Amniotic epithelial cell (primary cell): ENCODE measurements at regions not wholly inside any gene's neighbourhood (a gene's known extent, or its start where the extent isn't known, plus 50 kb on each side); places are given as distances from the start of the nearest gene placed in this dataset.

Experiments
- DNase-seq: peaks from one replicate; pipeline ENCODE4 v3.0.0-alpha.2; 2010; ENCODE audit warnings: low read depth

DNA sequence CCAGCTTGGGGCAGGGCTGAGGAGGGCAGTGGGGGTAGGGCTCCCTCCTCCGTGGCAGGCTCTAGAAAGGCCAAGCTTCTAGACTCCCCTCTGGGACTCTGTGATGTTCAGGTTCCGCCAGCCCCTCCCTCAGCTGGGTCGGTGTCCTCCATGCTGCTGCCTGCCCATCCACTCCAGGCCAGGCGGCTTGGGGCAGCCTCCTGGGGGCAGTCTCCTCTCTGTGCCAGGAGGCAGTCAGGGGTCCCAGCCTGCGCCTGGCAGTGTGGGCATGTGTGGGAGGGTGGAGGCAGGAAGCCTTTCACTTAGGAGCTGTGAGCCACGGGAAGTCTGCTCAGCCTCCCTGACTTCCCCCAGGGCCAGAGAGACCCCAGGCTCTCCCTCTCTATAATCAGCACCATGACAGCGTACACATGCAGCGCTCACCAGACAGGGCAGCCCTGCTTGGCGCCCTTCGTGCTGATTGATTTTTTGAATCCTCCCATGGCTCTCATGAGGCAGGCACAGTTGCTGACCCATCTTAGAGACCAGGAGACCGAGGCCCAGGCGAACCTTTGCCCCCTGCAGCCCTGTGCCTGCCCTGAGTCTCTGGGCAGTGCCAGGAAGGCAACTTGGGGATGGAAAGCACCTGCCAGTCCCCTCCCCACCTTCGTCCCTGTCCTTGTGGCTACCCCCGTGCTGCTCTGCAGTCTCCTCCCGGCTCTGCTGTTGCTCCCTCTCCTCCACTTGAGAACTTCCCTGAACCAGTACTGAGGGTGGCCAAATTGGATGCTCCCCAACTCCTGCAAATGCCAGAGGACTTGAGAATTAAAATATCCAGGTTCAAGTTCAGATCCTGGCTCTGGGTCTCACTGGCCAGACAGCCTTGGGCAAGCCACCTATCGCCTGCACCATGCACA is 234.7 kb upstream of the GSE1 start:
- no peak for DNase-seq

GRCh38 chr16:85379041-85380001 is 233.8 kb upstream of the GSE1 start:
- peak; percentile 52 for DNase-seq

DNA sequence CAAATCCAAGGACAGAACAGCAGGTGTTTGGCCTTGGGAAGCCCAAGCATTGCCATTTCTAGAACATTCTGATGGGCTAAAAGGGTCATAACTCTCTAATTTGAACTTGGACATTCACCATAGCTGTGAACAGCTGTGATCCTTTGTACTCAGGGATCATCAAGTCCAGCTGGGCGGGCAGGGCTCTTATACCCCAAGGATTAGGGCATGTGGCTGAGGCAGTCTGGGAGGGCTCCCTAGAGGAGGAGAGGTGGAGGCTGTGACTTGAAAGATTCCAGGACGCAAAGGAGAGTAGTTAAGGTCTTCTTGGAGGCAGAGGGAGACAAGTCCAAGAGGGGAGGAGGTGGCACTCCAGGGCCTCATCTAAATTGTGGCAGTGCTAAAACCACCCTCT is 233.1 kb upstream of the GSE1 start:
- DNase-seq, result no peak

DNA sequence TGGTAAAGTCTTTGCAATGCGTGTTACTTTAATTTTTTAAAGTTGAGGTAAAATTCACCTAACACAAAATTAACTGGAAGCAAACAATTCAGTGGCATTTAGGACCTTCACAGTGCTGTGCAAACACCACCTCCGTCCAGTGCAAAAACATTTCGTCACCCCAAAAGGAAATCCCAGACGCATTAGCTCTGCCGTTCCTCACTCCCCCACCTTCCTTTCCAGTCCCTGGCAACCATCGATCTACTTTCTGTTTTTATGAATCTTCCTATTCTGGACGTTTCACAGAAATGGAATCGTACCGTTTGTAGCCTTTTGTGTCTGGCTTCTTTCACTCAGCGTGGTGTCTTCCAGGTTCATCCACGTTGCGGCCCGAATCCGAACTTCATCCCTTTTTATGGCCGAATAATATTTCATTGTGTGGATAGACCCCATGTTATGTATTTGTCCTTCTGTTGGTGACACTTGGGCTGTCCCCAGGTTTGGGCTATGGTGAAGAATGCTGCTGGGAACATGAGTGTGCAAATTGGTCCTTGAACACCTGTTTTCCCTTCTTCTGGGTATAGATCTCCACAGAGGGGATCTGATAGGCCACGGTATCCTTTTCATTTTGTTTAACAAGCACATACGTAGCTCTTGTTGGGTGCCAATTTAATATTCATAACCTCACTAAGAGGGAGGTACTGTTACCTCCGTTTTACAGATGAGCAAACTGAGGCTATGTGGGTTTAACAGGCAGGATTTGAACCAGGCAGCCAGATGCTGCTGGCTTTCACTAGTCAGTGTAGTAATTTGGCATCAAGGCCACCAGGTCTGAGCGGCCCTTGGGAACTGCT is 232.0 kb upstream of the GSE1 start:
- peak; percentile 45 for DNase-seq

GRCh38 chr16:85381738-85382592 is 231.2 kb upstream of the GSE1 start:
- DNase-seq, result peak; percentile 95

GRCh38 chr16:85382717-85383118 is 230.4 kb upstream of the GSE1 start:
- no peak for DNase-seq

DNA sequence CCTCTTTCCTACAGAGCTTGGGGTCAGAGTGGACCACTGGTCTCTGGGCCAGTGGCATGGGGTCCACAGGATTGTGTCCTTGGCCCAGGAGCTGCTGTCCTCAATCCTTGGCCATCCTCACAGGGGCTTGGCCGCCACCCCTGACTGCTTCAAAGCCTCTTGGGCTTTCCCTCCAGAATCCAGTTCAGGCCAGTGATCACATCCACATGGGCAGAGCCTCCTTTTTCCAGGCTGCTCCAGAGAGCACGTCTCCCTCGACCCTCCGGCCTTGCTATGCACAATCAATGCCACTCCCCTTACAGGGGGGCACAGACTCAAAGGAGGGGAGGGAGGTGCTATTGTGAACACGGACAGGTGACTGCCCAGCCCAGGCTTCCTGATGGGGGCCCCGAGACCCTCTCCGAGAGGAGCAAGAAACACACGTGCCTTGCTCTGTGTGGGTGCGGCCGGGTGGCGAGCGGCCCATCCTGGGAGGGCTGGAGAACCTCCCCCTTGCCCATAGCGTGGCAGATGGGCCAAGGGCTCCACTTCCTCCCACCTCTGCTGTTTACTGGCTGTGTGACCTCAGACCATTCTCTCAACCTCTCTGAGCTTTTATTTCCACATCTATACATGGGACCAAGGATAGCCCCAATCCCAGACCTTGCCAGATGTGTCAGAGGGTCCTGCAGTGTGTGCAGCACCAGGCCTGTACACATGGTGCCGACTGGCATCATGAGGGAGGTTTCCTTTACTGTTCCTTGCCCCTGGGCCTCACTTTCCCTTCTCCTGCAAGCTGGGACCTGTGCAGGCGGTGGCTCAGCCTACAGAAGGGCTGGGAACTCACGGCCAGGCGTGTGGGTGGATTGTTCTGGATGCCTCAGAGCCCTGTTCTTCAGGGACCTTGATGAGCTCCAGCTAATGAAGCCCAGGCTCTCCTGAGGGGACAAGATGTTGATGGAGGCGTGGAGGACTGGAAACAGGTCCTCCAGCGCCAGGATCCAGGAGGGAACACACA is 229.0 kb upstream of the GSE1 start:
- no peak for DNase-seq

- no peak for DNase-seq
Observed at GRCh38 chr16:85384833-85385462, 228.2 kb upstream of the GSE1 start.

- peak; percentile 57 for DNase-seq
Observed at GRCh38 chr16:85385463-85386331, 227.4 kb upstream of the GSE1 start.

- no peak for DNase-seq
Observed at GRCh38 chr16:85386467-85387170, 226.5 kb upstream of the GSE1 start.

- no peak for DNase-seq
Observed at GRCh38 chr16:85387171-85387507, 226.0 kb upstream of the GSE1 start.

- no peak for DNase-seq
Observed at GRCh38 chr16:85387731-85388295, 225.3 kb upstream of the GSE1 start.

DNA sequence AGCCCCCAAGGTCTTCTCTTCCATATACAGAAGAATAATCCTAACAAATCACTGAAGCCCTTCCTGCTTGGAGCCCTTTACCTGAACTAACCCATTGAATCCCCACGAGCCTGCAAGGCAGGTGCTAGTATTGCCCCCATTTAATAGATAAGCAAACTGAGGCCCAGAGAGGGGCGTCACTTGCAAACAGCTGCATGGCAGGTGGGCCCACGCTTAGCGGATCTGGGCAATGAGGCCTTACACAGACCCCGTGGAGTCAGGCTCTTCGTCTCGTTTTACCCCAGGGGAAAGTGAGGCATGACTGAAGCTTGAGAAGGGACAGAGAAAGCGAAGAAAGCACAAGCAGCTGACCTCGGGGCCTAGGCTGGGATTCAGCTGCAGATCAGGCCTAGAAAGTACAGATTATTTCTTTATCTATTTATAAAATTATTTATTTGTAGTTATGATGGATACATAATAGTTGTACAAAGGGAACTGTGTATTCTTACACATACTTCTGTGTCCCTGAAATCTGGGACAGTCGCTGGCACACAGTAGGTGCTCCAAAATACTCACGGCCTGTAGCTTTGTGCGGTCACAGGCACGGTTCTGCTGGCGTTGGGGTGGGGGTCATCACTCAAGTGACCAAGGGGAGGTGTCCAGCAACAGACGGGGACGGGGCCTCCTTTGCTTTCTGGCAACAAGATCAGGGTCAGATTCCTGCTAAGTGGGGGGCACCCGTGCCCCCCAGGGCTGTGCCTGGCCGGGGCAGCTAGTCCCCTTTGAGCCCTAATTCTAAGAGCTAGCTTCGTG is 223.2 kb upstream of the GSE1 start:
- DNase-seq, result no peak

DNA sequence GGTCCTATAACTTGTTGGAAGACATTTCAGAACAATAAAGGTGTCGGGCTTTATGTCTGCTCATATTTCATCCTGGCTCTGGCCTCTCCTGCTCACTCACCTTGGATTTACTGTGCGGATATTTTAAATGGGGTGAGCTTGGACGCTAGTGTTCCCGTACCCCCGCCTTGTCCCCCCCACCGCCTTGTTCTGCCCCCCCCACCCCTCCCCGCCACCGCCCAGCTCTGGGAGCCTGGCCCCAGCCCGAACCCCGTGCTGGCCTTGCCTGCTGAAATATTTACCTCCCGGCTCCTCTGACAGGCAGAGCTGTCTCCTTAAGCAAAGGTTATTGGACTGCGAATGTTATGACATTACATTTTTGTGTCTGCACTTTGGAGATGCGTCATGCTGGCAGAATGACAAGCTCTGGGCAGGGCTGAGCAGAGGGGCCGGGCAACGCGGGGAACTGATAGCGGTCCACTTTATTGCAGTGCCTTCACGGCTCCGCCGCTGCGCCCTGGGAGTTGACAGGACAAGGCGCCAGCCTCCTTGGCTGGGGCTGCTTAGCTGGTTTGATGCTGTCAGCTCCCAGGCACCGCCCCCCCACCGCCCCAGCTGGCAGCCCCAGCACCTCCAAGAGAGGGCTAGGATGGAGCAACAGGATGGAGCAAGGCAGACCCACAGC is 222.5 kb upstream of the GSE1 start:
- DNase-seq, result peak; percentile 99

DNA sequence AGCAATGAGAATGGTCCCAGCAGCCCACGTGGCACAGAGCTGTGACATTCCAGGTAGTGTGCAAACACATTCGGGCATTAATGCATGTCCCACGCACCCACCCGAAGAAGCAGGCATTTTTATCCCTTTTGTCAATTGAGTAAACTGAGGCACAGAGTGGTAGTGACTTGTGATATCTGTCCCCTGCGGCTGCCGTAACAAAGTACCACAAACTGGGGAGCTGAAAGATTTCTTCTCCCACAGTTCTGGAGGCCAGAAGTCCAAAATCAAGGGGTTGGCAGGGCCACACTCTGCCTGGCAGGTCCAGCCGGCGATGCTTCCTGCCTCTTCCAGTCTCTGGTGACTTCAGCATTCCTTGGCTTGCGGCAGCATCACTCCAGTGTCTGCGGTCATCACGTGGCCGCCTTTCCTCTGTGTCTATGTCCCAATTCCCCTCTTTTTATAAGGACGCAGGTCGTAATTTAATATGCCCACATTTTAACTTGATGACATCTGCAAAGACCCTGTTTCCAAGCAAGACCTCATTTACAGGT is 221.9 kb upstream of the GSE1 start:
- no peak for DNase-seq
